ACHN (cell line): ENCODE measurements at regions not wholly inside any gene's neighbourhood (a gene's known extent, or its start where the extent isn't known, plus 50 kb on each side); places are given as distances from the start of the nearest gene placed in this dataset.
A peak's percentile ranks its signal among the peaks of the same experiment; 100 is the strongest.

Experiments used
- DNase-seq: peaks from one replicate; pipeline ENCODE4 v3.0.0-alpha.2; 2015
- in situ Hi-C: cut with HindIII; loops from 2 replicates; pipeline ENCODE4 v1.10.0; 2017; ENCODE audit warnings: low sequenced_read_pairs, low pct_ligation_motif_present, low pct_unique_long_range_greater_than_20kb

GRCh38 chrX:39759526-39760224, 338.1 kb downstream of the BCOR start:
- in situ Hi-C loops, result no loop called here
- DNase-seq, result peak; percentile 13

- no peak for DNase-seq
- in situ Hi-C loops, result no loop called here
Measured at GRCh38 chrX:39760930-39761329, 336.8 kb downstream of the BCOR start.

DNA sequence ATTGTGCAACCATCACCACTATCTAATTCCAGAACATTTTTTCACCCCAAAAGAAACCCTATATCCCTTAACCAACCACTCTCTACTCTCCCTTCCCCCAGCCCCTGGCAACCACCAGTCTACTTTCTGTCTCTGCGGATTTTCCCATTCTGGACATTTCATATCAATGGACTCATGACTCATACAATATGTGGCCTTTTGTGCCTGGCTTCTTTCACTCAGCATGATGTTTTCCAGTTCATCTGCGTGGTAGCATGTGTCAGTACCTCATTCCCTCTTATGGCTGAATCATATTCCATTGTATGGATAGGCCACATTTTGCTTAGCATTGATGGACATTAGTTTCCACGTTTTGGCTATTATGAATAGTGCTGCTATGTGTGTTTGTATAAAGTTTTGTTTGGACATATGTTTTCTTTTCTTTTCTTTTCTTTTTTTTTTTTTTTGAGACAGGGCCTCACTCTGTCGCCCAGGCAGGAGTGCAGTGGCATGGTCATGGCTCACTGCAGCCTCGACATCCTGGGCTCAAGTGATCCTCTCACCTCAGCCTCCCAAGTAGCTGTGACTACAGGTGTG, 335.4 kb downstream of the BCOR start:
- in situ Hi-C loops, result no loop called here
- DNase-seq, result no peak

- in situ Hi-C loops, result no loop called here
- no peak for DNase-seq
Measured at GRCh38 chrX:39764441-39764914, 333.3 kb downstream of the BCOR start.

- in situ Hi-C loops, result no loop called here
- DNase-seq, result no peak
Measured at GRCh38 chrX:39765327-39765726, 332.4 kb downstream of the BCOR start.

DNA sequence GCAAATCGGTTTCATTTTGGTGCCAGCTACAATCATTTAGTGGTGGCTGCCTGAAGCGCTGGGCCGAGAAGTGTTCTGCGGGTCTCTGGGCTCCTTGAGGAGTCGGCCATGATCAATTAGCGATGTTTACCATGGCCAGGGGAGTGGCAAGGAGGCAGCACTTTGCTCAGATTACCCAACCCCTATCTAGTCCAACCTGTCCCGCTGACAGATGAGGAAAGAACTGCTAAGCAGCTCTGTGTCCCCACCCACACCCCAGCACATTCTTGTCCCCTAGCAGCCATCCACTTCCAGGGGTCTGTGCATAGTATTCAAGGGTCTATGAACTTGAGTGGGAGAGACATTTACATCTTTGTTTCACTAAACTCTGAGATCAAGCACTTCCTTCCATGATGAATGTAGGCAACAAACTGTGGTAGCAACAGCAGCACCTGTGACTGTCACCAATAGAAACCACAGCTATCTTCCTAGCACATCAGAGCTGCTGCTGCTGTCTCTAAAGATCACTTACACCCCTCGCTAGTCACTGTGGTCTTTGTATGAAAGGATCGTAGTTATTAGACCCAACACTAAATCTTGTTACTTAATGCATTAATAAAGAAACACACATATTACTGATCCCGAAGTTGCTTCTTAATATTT, 331.6 kb downstream of the BCOR start:
- no peak for DNase-seq
- in situ Hi-C loops, result no loop called here

- in situ Hi-C loops, result no loop called here
- no peak for DNase-seq
Measured at GRCh38 chrX:39766855-39767254, 330.9 kb downstream of the BCOR start.

GRCh38 chrX:39767446-39767845, 330.3 kb downstream of the BCOR start:
- in situ Hi-C loops, result no loop called here
- DNase-seq, result no peak

- in situ Hi-C loops, result no loop called here
- DNase-seq, result no peak
Measured at GRCh38 chrX:39769748-39770147, 328.0 kb downstream of the BCOR start.

GRCh38 chrX:39771089-39771488, 326.7 kb downstream of the BCOR start:
- DNase-seq, result no peak
- in situ Hi-C loops, result no loop called here

- peak; percentile 25 for DNase-seq
- in situ Hi-C loops, result no loop called here
Measured at GRCh38 chrX:39772057-39772832, 325.5 kb downstream of the BCOR start.

DNA sequence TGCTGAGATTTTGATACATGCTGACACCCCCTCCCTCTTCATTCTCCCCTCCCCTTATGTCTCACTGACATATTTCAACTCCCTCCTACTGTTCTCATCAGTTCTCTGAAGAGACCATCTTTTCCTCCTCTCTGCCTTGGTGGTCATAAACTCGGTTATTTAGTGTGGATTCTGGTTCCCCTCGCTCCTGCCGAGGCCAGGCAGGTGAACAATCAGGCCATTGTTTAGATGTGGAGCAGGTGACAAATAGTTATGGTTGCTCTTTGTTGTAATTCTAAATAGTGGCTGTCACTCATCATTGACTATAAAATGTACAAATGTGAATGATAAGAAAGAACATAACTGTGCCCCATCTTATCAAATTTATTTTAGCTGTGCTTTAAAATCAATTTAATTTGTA, 324.6 kb downstream of the BCOR start:
- no peak for DNase-seq
- in situ Hi-C loops, result no loop called here

GRCh38 chrX:39773923-39774773, 323.6 kb downstream of the BCOR start:
- in situ Hi-C loops, result no loop called here
- peak; percentile 42 for DNase-seq

GRCh38 chrX:39774774-39775328, 322.9 kb downstream of the BCOR start:
- in situ Hi-C loops, result no loop called here
- DNase-seq, result no peak

DNA sequence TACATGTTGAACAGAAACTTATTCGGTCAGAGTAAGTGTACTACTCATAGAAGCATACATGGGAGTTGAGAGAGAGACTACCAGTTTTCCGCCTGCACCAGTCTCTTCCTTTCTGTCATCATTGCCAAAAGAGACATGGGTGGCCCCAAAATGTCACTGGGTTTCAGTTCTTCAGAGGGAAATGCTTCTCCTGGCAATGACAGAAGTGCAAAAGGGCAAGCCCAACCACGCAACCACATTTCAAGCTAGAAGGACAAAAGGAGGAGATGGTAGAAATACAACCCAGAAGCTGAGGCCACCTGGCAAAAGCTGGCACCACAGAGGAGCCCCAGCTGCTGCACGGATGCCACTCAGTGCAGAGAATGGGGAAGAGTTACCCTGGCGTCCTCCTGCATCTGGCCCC, 320.1 kb downstream of the BCOR start:
- in situ Hi-C loops, result no loop called here
- DNase-seq, result no peak

- in situ Hi-C loops, result no loop called here
- no peak for DNase-seq
Measured at GRCh38 chrX:39779952-39780783, 317.6 kb downstream of the BCOR start.

GRCh38 chrX:39782276-39782675, 315.5 kb downstream of the BCOR start:
- no peak for DNase-seq
- in situ Hi-C loops, result no loop called here
